GM21423 (cell line): ENCODE measurements at regions not wholly inside any gene's neighbourhood (a gene's known extent, or its start where the extent isn't known, plus 50 kb on each side); places are given as distances from the start of the nearest gene placed in this dataset.
A peak's percentile ranks its signal among the peaks of the same experiment; 100 is the strongest.
"Not testable (repeated sequence)": the region's sequence is repeated elsewhere in the genome, so short reads cannot be mapped to it uniquely, and the experiment has no call there.

Experiments used
- ATAC-seq: cut with Tn5 transposase; IDR thresholded peaks from one replicate; pipeline ENCODE4 v1.9.1; 2021; ENCODE audit warnings: mild to moderate bottlenecking, moderate library complexity; ENCODE audit not compliant: unreplicated experiment

- ATAC-seq: no peak
Measured at GRCh38 chr3:61378311-61378710, 127.1 kb upstream of the FHIT start.

- ATAC-seq: peak; percentile 73
Measured at GRCh38 chr3:61381745-61382392, 130.6 kb upstream of the FHIT start.

GRCh38 chr3:61387817-61388216 lies 136.6 kb upstream of the FHIT start:
- ATAC-seq: no peak

- not testable (repeated sequence) for ATAC-seq
Measured at GRCh38 chr3:61393480-61393947, 142.3 kb upstream of the FHIT start.

- no peak for ATAC-seq
Measured at GRCh38 chr3:61401359-61401758, 150.1 kb upstream of the FHIT start.

GRCh38 chr3:61407397-61407796 lies 154.0 kb upstream of the PTPRG start:
- no peak for ATAC-seq

- ATAC-seq: no peak
Measured at GRCh38 chr3:61409638-61410037, 151.7 kb upstream of the PTPRG start.

- ATAC-seq: not testable (repeated sequence)
Measured at GRCh38 chr3:61410358-61410757, 151.0 kb upstream of the PTPRG start.

- ATAC-seq: no peak
Measured at GRCh38 chr3:61411009-61411662, 150.2 kb upstream of the PTPRG start.

- ATAC-seq: no peak
Measured at GRCh38 chr3:61414456-61414855, 146.9 kb upstream of the PTPRG start.

GRCh38 chr3:61415201-61415600 lies 146.2 kb upstream of the PTPRG start:
- no peak for ATAC-seq

GRCh38 chr3:61416618-61417017 lies 144.8 kb upstream of the PTPRG start:
- ATAC-seq: no peak

- ATAC-seq: no peak
Measured at GRCh38 chr3:61417352-61417751, 144.0 kb upstream of the PTPRG start.

- ATAC-seq: no peak
Measured at GRCh38 chr3:61420136-61420759, 141.1 kb upstream of the PTPRG start.

- no peak for ATAC-seq
Measured at GRCh38 chr3:61422945-61423673, 138.3 kb upstream of the PTPRG start.

- no peak for ATAC-seq
Measured at GRCh38 chr3:61425356-61425755, 136.0 kb upstream of the PTPRG start.

GRCh38 chr3:61429106-61429505 lies 132.3 kb upstream of the PTPRG start:
- no peak for ATAC-seq

GRCh38 chr3:61434901-61435300 lies 126.5 kb upstream of the PTPRG start:
- not testable (repeated sequence) for ATAC-seq

GRCh38 chr3:61435361-61435760 lies 126.0 kb upstream of the PTPRG start:
- ATAC-seq: not testable (repeated sequence)

- ATAC-seq: no peak
Measured at GRCh38 chr3:61438253-61439121, 122.9 kb upstream of the PTPRG start.

GRCh38 chr3:61439122-61439458 lies 122.3 kb upstream of the PTPRG start:
- no peak for ATAC-seq
